Gastroesophageal sphincter (tissue), 3 donors: ENCODE measurements at regions not wholly inside any gene's neighbourhood (a gene's known extent, or its start where the extent isn't known, plus 50 kb on each side); places are given as distances from the start of the nearest gene placed in this dataset.

Experiments
- CTCF ChIP-seq, 4 experiments: fragments of 200-600 bp in 2 of 4; fragments of 450-650 bp in 2 of 4; sonication (generic) in 1 of 4; IDR thresholded peaks; one replicate each; pipeline ENCODE4 v1.5.1; 2017 to 2019; ENCODE audit warnings: antibody characterized with exemption in 4 of 4, mild to moderate bottlenecking in 2 of 4, moderate library complexity in 2 of 4
- EP300 ChIP-seq: sonication (generic); formaldehyde crosslinking; IDR thresholded peaks from one replicate; pipeline ENCODE4 v1.6.1; 2017; ENCODE audit warnings: antibody characterized with exemption, mild to moderate bottlenecking
- POLR2A ChIP-seq, 2 donors: fragments of 450-650 bp; IDR thresholded peaks; one replicate each; pipeline ENCODE4 v1.6.1; 2017; ENCODE audit warnings: antibody characterized with exemption in 2 of 2, mild to moderate bottlenecking in 2 of 2, moderate library complexity in 1 of 2
- POLR2AphosphoS5 ChIP-seq: sonication (generic); formaldehyde crosslinking; IDR thresholded peaks from one replicate; pipeline ENCODE4 v1.6.1; 2017; ENCODE audit warnings: antibody characterized with exemption

GRCh38 chr6:105669232-105669631 lies 266.4 kb upstream of the PREP start:
- no peak for TF ChIP-seq POLR2A (IDR thresholded peaks at IDR 0.05)
- TF ChIP-seq POLR2AphosphoS5, result no peak
- TF ChIP-seq CTCF (IDR thresholded peaks at IDR 0.05), result no peak
- TF ChIP-seq EP300, result no peak
